ENCODE measurements at regions not wholly inside any gene's neighbourhood (a gene's known extent, or its start where the extent isn't known, plus 50 kb on each side); places are given as distances from the start of the nearest gene placed in this dataset.
A peak's percentile ranks its signal among the peaks of the same experiment; 100 is the strongest.
"Not testable (repeated sequence)": the region's sequence is repeated elsewhere in the genome, so short reads cannot be mapped to it uniquely, and the experiment has no call there.

DNA sequence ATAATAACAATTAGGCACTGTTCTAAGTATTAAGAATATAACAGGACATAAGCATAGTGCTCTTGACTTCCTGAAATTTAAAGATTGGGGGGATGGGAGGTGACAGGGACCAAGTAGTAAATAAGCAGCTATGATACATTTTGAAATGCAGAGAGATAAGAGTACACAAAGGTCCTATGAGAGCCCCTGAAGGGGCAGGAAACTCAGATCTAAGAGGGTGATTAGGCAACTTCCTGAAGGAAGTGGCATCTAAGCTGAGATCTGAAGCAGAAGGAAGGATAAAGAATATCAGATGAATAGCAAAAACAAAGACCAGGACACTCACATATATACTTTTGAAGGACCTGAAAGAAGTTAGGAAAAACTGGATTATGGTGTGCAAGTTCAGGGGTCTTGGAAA is 415.2 kb upstream of the FRG2C start:
- DNase-seq, result peak in 1 of 2 donors; percentile 26

DNA sequence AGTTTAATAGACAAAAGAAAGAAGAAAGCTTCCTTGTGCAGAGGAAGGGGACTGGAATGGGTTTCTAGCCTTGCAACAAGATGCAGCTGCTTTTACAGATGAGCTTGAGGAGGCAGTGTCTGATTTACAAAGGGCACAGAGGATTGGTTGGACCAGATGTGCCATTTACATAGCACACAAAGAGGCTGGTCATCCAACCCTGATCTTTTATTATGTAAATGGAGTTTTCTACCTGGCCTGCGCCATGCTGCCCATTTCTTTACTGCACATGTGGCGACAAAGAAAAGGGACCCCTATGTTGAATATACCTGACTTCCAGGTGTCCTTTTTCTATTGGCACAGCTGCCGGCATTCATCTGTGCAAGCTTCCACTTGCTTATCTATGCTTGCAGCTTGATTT is 409.4 kb upstream of the FRG2C start:
- no peak for DNase-seq

DNA sequence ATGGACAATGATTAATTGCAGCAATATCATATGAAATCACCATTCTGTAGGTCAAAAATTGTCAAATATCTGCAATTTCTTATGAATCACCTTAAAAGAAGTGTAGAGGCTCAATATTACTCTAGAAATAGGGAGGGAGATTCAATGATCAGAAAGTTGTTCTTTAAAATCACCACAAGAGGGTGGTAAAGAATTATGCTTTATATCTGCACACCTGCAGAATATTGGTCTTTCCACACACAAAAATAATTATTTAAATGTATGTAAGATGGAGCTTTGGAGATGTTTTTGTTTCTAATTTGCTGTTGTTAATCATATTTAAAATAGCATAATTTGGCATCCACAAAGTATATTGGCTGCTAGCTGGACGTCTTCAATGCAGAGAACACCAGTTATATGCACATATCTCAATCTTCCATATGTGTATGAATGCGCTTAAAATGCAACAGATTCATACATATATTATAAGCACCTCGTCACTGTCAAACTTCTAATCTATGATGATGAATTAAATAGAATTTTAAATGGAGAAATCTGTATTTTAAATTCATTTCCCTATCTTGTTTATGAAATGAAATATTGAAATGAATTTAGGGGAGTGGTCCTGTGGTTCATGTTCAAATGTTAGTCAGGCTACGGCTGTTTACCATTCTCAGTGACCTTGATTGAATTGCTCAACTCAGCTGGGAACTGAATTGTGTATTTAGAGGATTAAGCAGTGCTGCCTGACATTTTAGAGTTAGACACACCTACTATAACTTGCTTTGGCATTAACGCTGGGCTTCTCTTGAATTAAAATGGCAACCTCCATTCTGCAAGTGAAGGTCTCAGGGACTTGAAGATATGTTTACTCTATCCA is 405.1 kb upstream of the FRG2C start:
- not testable (repeated sequence) for DNase-seq

DNA sequence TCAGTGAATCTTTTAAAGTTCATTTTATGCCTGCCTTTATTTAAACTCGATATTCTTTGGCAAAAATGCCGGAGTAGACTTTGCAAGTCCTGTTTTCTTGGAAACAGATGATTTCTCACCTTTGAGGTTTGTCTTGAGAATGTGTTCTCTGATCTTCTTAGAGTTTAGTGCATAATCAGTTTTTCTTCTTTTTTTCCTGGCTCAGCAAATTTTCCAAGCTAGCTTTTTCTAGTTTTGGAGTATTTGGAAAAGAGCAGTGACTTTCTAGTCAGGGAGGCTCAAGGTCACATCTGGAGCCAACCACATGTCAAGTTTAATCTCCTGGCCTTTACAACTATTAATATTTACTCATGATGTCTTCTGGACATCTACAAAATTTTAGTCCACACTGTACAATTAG is 403.2 kb upstream of the FRG2C start:
- DNase-seq, result not testable (repeated sequence)

DNA sequence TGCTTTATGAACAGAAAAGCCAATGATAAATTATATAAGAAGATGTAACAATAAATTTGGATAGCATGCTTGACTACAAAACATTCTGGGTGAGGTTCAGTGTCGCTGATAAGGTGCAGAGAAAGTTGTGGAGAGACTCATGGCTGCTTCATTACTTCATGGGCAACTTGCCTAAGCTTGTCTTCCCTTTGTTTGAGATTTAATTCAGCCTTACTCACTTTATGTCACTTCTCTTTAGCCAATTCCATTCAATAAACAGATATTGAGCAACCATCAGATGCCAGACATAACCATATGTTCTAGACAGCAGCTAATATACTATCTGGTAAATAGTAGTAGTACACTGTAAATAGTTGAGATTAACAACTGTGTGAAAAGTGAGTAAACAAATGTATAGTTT is 401.5 kb upstream of the FRG2C start:
- DNase-seq, result no peak

DNA sequence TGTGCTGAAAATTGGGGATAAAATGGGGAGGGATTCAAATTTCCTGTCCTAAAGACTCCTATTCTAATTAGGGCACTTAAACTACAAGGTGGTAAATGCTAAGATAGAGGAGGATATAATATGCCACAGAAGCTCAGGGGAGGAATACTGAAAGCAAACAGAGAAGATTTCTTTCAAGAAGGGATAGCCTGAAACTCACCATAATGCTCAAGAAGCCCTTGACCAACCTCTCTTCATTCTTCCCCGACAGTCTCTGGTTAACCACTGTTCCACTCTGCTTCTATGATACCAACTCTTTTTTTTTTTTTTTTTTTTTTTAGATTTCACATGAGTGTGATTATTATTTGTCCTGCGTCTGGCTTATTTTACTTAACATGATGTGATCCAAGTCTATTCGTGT is 398.2 kb upstream of the FRG2C start:
- DNase-seq, result no peak

DNA sequence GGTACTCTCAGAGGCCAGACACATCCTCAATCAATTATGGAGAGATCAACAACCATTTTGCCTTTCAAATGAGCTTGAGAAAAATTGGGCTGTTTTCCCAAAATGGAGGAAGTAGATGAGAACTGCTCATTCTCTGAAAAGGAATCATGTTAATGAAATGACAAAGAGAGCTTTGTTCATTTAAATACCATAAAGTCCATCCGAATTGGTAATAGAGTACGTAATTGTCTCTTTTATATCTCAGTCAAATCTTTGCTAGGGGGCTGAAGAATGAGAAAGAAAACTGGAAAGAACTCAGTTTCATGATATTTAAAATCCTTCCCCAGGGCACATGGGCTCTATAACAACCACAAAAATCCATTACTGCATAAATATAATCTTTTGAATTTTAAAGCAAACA is 395.6 kb upstream of the FRG2C start:
- DNase-seq, result not testable (repeated sequence)

DNA sequence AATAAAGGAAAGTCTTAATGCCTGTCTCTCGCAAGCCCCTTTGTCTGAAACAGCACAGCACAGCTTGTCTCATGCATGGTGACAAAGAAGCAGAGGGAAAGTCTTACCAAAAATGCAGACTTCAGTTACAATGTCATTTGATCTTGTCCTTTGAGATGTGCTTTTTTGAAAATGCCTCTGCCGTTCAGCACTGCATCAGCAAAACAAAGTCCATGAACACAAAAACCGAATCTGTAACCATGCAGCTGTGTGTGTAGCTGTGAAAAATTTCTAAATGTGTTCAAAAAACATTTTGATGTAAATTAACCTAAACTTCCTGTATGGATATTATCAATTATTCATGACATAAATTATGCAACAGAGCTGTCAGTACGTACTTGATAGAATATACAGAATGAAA is 391.9 kb upstream of the FRG2C start:
- not testable (repeated sequence) for DNase-seq

DNA sequence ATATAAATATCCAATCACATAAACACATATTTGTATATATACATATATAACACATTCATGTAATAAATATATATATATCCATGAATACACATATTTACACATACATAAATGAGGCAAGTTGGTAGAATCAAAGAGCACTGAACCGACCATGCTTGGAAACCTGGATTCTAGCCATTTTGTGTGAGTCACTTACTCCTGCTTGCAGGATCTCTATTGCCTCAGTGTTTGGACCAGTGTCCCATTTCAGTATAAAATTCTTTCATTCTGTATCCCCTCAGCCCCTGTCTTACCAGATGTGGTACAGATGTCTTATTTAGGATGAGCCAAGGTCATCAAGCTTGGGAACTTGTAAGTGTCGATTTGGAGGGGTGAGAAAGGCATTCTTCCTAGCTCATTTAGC is 391.4 kb upstream of the FRG2C start:
- no peak for DNase-seq

DNA sequence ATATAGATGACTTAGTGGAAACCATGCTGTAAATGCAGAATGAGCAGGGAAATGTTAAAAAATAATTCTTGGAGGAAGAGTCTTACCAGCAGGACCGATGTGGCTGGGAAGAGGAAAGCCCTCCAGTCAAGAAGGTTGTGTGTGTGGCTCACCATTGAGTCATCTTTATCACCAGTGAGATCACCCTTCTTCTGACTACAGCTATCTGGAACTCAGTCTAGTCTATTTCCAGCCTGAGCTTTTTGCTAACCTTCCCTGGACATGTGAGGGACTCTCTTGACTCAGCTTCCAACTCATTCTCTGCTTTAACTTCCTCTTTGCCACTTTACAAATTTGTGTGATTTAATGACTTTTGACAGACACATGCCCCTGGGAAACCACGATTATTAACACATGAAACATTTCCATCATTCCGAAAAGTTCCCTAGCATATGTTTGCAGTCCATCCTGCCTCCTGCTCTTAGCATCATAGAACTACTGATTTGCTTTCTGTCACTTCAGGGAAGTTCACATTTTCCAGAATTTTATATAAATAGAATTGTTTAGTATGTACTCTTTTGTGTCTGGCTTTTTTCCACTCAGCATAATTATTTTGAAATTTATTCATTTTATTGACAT is 378.5 kb upstream of the FRG2C start:
- not testable (repeated sequence) for DNase-seq

DNA sequence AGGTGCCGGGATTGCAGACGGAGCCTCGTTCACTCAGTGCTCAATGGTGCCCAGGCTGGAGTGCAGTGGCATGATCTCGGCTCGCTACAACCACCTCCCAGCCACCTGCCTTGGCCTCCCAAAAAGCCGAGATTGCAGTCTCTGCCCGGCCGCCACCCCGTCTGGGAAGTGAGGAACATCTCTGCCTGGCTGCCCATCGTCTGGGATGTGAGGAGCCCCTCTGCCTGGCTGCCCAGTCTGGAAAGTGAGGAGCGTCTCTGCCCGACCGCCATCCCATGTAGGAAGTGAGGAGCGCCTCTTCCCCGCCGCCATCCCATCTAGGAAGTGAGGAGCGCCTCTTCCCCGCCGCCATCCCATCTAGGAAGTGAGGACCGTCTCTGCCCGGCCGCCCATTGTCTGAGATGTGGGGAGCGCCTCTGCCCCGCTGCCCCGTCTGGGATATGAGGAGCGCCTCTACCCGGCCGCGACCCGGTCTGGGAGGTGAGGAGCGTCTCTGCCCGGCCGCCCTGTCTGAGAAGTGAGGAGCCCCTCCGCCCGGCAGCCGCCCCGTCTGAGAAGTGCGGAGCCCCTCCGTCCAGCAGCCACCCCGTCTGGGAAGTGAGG is 375.1 kb upstream of the FRG2C start:
- DNase-seq, result not testable (repeated sequence)

DNA sequence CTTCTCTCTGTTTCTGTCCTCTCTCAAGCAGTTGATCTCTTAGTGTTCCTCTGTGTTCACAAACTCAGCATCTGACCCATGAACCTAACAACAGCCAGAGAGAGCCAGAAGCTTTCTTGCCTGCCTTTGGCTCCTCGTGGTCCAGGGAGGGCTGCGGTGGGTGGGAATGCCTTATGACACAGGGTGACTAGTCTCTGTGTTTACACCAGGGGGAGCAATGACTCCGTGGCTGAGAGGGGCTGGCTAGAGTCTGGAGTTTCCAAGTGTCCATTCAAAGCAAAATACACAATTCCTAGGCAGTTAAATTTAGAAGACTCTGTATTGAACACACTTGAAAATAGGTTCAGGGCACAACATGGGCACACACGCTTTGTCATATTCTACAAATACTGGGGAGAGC is 370.0 kb upstream of the FRG2C start:
- no peak for DNase-seq

DNA sequence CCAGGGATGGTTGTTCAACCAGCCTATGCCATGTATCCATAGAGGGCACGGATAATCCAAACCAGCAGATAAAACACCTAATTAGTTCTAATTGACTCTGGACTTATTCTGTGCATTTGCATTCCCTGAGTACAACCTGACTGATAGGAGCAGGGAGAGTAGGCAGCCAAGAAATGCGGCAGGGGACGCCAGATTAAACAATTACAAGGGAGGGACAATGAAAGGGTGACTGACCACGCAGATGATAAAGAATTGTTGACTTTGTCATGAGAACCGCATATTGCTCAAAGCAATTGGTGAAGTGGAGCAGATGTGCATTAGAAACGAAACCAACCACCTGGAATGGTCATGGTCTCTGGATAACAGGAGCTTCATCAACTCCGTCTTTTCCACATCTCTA is 369.1 kb upstream of the FRG2C start:
- DNase-seq, result no peak

DNA sequence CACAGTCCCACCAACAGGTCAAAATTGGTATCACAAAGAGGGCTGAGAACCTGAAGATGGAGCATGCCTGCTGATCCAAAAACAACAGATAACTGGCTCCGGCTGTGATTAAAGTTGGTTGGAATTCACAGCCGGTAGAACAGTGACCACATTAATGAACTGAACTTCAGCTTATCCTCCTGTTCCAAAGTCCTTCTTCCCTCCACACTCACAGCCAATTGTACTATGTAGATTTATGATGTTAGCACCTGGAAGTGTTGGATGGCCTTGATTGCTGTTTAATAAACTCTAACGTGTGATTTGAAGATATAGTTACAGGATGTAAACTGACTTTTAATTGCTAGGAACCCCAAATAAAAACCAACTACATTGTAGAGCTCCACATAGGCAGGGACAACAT is 367.3 kb upstream of the FRG2C start:
- no peak for DNase-seq

DNA sequence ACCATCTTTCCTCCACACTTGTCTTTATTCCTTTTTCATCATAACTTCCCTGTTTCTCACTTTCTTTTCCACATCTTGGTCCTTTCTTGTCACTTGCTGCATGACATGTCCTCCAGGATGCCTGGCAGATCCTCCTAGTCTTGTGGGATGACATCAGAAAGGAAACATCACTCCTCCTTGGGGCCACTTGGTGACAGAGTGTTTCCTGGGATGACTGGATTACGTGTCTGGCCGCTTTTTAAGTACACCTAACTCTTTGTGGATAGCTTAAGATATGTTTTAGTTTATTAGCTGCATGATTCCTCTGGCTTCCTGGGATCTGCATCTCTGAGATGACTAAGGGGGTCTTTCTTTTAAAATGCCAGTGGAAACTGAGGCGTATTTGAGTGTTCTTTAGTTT is 363.5 kb upstream of the FRG2C start:
- DNase-seq, result no peak

DNA sequence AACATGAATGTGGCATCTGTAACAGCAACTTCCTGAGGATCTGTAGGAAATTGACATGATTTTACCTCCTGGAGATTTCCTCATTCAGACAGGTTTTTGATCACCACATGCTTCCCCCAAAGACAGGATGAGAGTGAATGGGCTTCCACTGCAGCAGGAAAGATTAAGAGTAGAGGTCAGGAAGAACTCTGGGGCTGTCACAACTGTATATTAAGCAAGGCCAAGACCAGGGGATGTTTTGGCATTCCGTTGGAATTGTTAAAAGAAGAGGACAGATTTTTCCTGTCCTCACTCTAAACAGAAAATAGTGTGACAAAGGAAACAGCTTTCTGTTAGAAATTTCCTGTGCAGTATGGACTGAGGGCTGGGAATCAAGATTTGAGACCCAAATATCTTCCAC is 363.1 kb upstream of the FRG2C start:
- DNase-seq, result not testable (repeated sequence)

DNA sequence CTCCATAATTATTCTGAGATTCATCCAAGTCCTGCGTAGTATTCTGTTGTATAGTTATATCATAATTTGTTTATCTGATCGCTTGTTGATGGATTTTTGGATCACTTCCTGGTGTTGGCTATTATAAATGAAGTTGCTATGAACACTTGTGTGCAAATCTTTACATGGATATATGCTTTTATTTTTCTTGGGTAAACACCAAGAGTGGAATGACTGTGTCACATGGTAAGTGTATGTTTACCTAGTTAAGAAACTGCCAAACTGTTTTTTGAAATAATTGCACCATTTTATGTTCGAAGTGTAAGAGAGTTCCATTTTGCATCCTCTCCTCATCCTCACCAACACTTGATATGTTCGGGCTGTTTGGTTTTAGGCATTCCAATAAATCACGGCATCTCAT is 360.4 kb upstream of the FRG2C start:
- no peak for DNase-seq

DNA sequence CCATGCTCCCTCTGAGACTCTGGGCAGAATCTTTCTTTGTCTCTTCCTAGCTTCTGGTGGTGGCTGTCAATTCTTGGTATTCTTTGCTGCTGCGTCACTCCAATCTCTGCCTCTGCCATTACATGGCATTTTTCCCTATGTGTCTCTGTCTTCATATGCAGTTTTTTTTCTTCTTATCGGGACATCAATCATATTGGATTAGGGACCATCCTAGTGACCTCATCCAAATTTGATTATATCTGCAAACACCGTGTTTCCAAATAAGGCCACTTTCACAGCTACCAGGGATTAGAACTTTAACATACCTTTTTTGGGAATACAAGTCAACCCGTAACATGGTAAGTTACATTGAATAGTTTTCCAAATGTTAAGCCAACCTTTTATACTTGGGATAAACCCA is 358.2 kb upstream of the FRG2C start:
- DNase-seq, result no peak

DNA sequence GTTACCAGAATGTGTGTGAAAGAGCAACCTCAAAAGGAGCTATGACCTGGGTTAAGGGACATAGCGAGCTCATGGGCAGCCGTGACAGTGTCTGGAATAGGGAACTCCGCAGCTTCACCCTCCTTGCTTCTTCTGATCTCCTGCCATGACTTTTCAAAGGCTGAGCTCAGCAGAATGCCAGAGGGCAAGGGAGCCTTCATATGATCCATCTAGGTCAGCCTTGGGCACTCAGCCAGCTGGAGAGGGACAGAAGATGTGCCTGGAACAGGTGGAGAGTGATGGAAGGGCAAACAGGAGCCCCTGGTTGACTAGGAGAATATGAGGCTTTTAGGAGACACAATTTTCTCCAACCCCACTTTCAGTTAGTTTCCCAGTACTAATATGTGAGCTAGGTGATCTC is 352.8 kb upstream of the FRG2C start:
- DNase-seq, result not testable (repeated sequence)

DNA sequence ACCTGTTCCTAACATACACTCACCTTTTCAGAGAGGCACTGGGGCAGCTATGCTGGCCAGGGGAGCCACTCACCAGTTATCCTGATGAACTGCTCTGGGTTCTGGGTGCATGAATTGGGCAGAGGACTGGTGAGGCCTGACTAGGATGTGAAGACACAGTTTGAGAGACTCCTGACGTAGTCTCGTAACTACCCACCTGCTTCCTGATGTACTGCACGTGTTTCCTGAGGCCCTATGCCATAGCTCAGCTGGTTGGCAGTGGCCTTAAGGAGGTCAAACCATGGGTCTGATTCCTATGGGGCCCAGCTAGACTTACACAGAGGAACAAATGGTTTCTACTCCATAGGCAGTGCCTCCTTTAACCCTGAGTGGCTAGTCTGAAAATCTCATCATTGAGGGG is 351.7 kb upstream of the FRG2C start:
- not testable (repeated sequence) for DNase-seq

DNA sequence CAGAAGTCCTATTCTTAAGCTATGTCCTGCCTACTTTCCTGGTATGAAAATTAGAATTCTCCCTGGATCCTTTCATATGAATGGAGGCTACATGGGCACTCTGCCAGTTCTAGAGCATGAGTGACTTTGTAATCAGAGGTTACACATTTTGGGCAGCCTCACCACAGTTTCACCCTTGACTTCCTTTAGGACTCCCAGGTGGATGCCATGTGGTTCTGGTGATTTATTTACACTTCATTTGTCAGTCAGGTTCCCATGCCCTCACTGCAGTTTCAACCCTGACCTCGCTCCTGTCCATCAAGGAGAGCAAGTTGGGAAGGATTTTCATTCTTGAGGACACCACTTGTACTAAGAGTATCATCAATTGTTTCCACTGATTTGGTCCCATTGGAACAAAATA is 344.4 kb upstream of the FRG2C start:
- not testable (repeated sequence) for DNase-seq

DNA sequence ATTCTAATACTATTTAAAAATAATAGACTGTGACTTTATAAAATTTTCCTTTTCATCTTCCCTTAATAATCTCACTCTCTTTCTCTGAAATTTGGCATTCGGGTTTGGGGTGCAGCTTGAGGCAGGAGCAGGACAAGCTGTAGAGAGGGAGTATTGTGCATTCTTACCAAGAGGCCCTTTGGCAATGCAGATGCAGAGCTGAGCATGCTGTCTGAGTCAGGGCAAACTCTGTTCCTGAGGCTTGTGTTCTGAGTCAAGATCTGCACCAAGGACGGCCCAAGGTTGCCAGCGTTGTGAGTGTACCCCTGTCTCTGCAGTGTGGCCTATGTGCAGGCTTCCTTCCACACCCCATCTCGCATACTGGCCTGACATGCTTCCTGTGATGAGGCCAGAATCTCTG is 343.8 kb upstream of the FRG2C start:
- DNase-seq, result no peak

DNA sequence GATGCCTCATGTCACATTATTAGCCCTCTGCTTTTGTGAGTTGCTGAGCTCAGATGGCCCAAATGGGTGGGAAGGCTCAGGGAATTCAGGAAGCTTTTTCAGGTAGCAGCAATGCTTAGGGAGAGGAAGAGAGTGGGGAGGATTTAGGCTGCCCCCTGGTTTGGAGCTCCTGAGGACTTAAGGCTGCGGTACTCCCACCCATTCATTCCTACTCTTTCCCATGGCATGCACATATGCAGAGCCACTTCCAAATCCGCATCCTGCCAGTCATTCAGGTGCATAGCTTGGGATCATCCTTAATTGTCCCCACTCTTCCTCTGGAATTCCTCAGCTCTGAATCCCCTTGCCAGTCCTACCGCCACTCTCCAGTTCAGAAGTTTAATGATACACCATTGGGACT is 343.1 kb upstream of the FRG2C start:
- no peak for DNase-seq

DNA sequence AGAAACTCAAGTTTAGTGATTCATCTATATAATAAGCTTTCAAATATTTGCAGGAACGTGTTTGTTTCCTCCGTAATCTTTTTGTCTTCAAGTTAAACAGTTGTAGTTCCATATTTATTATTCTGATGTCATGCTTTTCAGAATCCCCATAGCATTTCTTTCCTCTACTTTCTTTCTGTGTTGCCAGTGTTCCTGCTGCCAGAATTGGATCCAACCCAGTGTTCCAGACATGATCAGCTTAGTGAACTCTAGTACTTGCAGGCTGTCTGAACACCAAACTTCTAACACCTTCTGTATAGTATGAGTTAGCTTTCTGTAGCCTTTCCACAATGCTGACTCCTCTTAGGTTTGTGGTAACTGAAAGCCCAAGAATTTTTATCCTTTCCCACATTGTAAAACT is 340.2 kb upstream of the FRG2C start:
- not testable (repeated sequence) for DNase-seq

Data from bone marrow (tissue), 2 donors.